CD1c-positive myeloid dendritic cell (primary cell): ENCODE measurements at regions not wholly inside any gene's neighbourhood (a gene's known extent, or its start where the extent isn't known, plus 50 kb on each side); places are given as distances from the start of the nearest gene placed in this dataset.

Experiments used
- DNase-seq: peaks from one replicate; pipeline ENCODE4 v3.0.0-alpha.2; 2016; ENCODE audit errors: extremely low spot score

- no peak for DNase-seq
Observed at GRCh38 chr5:103498800-103499551, 63.6 kb downstream of the NUDT12 start.

GRCh38 chr5:103498211-103498610 lies 64.4 kb downstream of the NUDT12 start:
- no peak for DNase-seq

- DNase-seq: no peak
Observed at GRCh38 chr5:103497781-103498180, 64.8 kb downstream of the NUDT12 start.

- DNase-seq: no peak
Observed at GRCh38 chr5:103490030-103490739, 72.4 kb downstream of the NUDT12 start.

- no peak for DNase-seq
Observed at GRCh38 chr5:103489307-103489706, 73.3 kb downstream of the NUDT12 start.

GRCh38 chr5:103487822-103488493 lies 74.6 kb downstream of the NUDT12 start:
- DNase-seq: no peak

- no peak for DNase-seq
Observed at GRCh38 chr5:103487218-103487617, 75.4 kb downstream of the NUDT12 start.

GRCh38 chr5:103486739-103487138 lies 75.8 kb downstream of the NUDT12 start:
- DNase-seq: no peak

GRCh38 chr5:103480246-103480645 lies 82.3 kb downstream of the NUDT12 start:
- no peak for DNase-seq

- DNase-seq: no peak
Observed at GRCh38 chr5:103477678-103478077, 84.9 kb downstream of the NUDT12 start.

- no peak for DNase-seq
Observed at GRCh38 chr5:103476811-103477210, 85.8 kb downstream of the NUDT12 start.

- peak; percentile 44 for DNase-seq
Observed at GRCh38 chr5:103475629-103476240, 86.9 kb downstream of the NUDT12 start.

- no peak for DNase-seq
Observed at GRCh38 chr5:103474677-103475076, 87.9 kb downstream of the NUDT12 start.

- no peak for DNase-seq
Observed at GRCh38 chr5:103473725-103474124, 88.9 kb downstream of the NUDT12 start.

- no peak for DNase-seq
Observed at GRCh38 chr5:103472830-103473229, 89.8 kb downstream of the NUDT12 start.

GRCh38 chr5:103472265-103472664 lies 90.3 kb downstream of the NUDT12 start:
- DNase-seq: no peak

GRCh38 chr5:103469288-103470040 lies 93.1 kb downstream of the NUDT12 start:
- no peak for DNase-seq

- DNase-seq: no peak
Observed at GRCh38 chr5:103467831-103468230, 94.8 kb downstream of the NUDT12 start.

GRCh38 chr5:103466495-103466894 lies 96.1 kb downstream of the NUDT12 start:
- no peak for DNase-seq

- DNase-seq: no peak
Observed at GRCh38 chr5:103465891-103466290, 96.7 kb downstream of the NUDT12 start.

GRCh38 chr5:103464835-103465484 lies 97.6 kb downstream of the NUDT12 start:
- DNase-seq: no peak
